Iris pigment epithelial cell (primary cell): ENCODE measurements at regions not wholly inside any gene's neighbourhood (a gene's known extent, or its start where the extent isn't known, plus 50 kb on each side); places are given as distances from the start of the nearest gene placed in this dataset.
"Not testable (repeated sequence)": the region's sequence is repeated elsewhere in the genome, so short reads cannot be mapped to it uniquely, and the experiment has no call there.

ENCODE experiments used
- DNase-seq: peaks from one replicate; pipeline ENCODE4 v3.0.0-alpha.2; 2011; ENCODE audit warnings: low read depth

GRCh38 chr15:34651997-34652725 lies 68.7 kb upstream of the GOLGA8B start:
- no peak for DNase-seq

GRCh38 chr15:34650177-34650576 lies 66.7 kb upstream of the GOLGA8B start:
- DNase-seq: peak; percentile 79

- no peak for DNase-seq
These were observed 64.8 kb upstream of the GOLGA8B start for GRCh38 chr15:34648294-34648631.

- no peak for DNase-seq
These were observed 64.3 kb upstream of the GOLGA8B start for GRCh38 chr15:34647569-34648293.

GRCh38 chr15:34646918-34647317 lies 63.5 kb upstream of the GOLGA8B start:
- DNase-seq: no peak

GRCh38 chr15:34644851-34645250 lies 61.4 kb upstream of the GOLGA8B start:
- DNase-seq: no peak

- DNase-seq: peak; percentile 99
These were observed 60.6 kb upstream of the GOLGA8B start for GRCh38 chr15:34644061-34644460.

GRCh38 chr15:34642247-34642646 lies 58.8 kb upstream of the GOLGA8B start:
- DNase-seq: no peak

- DNase-seq: no peak
These were observed 57.2 kb upstream of the GOLGA8B start for GRCh38 chr15:34640661-34641060.

- DNase-seq: no peak
These were observed 53.9 kb upstream of the GOLGA8B start for GRCh38 chr15:34637305-34637704.

- not testable (repeated sequence) for DNase-seq
These were observed 50.2 kb upstream of the GOLGA8B start for GRCh38 chr15:34633602-34634001.
